ENCODE measurements at regions not wholly inside any gene's neighbourhood (a gene's known extent, or its start where the extent isn't known, plus 50 kb on each side); places are given as distances from the start of the nearest gene placed in this dataset.

GRCh38 chr15:36400936-36401585 lies 178.4 kb upstream of the CDIN1 start:
- TF ChIP-seq, protein P1, sequence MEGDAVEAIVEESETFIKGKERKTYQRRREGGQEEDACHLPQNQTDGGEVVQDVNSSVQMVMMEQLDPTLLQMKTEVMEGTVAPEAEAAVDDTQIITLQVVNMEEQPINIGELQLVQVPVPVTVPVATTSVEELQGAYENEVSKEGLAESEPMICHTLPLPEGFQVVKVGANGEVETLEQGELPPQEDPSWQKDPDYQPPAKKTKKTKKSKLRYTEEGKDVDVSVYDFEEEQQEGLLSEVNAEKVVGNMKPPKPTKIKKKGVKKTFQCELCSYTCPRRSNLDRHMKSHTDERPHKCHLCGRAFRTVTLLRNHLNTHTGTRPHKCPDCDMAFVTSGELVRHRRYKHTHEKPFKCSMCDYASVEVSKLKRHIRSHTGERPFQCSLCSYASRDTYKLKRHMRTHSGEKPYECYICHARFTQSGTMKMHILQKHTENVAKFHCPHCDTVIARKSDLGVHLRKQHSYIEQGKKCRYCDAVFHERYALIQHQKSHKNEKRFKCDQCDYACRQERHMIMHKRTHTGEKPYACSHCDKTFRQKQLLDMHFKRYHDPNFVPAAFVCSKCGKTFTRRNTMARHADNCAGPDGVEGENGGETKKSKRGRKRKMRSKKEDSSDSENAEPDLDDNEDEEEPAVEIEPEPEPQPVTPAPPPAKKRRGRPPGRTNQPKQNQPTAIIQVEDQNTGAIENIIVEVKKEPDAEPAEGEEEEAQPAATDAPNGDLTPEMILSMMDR (IDR thresholded peaks at IDR 0.05), result no peak
- no peak for TF ChIP-seq POLR2A (IDR thresholded peaks at IDR 0.05)

Measured in esophagus squamous epithelium (tissue), 4 donors.